Right lobe of liver (tissue), 4 donors: ENCODE measurements at regions not wholly inside any gene's neighbourhood (a gene's known extent, or its start where the extent isn't known, plus 50 kb on each side); places are given as distances from the start of the nearest gene placed in this dataset.

Source experiments
- CTCF ChIP-seq, 4 donors: fragments of 200-600 bp in 3 of 4; fragments of 450-650 bp in 1 of 4; IDR thresholded peaks; one replicate each; pipeline versions ENCODE4 v1.5.1 to v1.8.0; 2016 to 2022; ENCODE audit warnings: antibody characterized with exemption in 4 of 4, mild to moderate bottlenecking in 2 of 4
- POLR2A ChIP-seq: fragments of 450-650 bp; IDR thresholded peaks from one replicate; pipeline ENCODE4 v1.6.1; 2017; ENCODE audit warnings: antibody characterized with exemption, mild to moderate bottlenecking
- donor health status: DM: no; HTN: no; CAD: no.
- donor health status: DM: no; HTN: no; CAD: no.
- donor health status: DM: no; HTN: yes; CAD: no.

- TF ChIP-seq POLR2A (no peak), CTCF (IDR thresholded peaks at IDR 0.05) (no peak)
Measured at GRCh38 chr12:75822416-75822815, 209.2 kb downstream of the PHLDA1 start.
